ENCODE measurements at regions not wholly inside any gene's neighbourhood (a gene's known extent, or its start where the extent isn't known, plus 50 kb on each side); places are given as distances from the start of the nearest gene placed in this dataset.

- TF ChIP-seq CTCF (IDR thresholded peaks at IDR 0.05; ENCODE audit: insufficient read depth, low read length) (no peak), REST (IDR thresholded peaks at IDR 0.05; ENCODE audit: insufficient replicate concordance, low read depth) (no peak), POLR2AphosphoS5 (IDR thresholded peaks at IDR 0.05; ENCODE audit: low read depth) (no peak)
Measured at GRCh38 chr22:47678048-47678447, 915.6 kb downstream of the TBC1D22A start.

Data from HL-60 (cell line).